ENCODE measurements at regions not wholly inside any gene's neighbourhood (a gene's known extent, or its start where the extent isn't known, plus 50 kb on each side); places are given as distances from the start of the nearest gene placed in this dataset.

GRCh38 chr5:158051036-158051435 lies 192.1 kb upstream of the CLINT1 start:
- intact Hi-C loops (cut with DNase I), result no loop called here
- no peak overlapping the region for H3K4me3 ChIP-seq
- TF ChIP-seq EP300 (IDR thresholded peaks at IDR 0.05) (no peak), POLR2AphosphoS5 (IDR thresholded peaks at IDR 0.05) (no peak), CTCF (IDR thresholded peaks at IDR 0.05) (no peak), POLR2A (IDR thresholded peaks at IDR 0.05; ENCODE audit: low read depth) (no peak)
- WGBS, result 52% methylated on average over 4 of the region's 4 CpGs
- H3K4me1 ChIP-seq, result peaks cover 0 to 28% (median 23%) of the 10 kb centered on the region in 4 donors
- no peaks in the 10 kb centered on the region for H3K27me3 ChIP-seq
- H3K27ac ChIP-seq (replicated peaks in 1 of 4), result no peak overlapping the region
- no peaks in the 10 kb centered on the region for H3K9me3 ChIP-seq
- no peaks in the 10 kb centered on the region for H3K36me3 ChIP-seq
- no peak for DNase-seq (ENCODE audit: extremely low spot score)

GRCh38 chr5:158050421-158050820 lies 191.5 kb upstream of the CLINT1 start:
- no peak for TF ChIP-seq CTCF (IDR thresholded peaks at IDR 0.05)
- intact Hi-C loops (cut with DNase I), result no loop called here

GRCh38 chr5:158049459-158049858 lies 190.5 kb upstream of the CLINT1 start:
- H3K9me3 ChIP-seq, result no peaks in the 10 kb centered on the region
- WGBS, result 67% methylated on average over 1 of the region's 1 CpG
- no peak overlapping the region for H3K27ac ChIP-seq (replicated peaks in 1 of 4)
- H3K4me3 ChIP-seq, result no peak overlapping the region
- no peak for TF ChIP-seq EP300 (IDR thresholded peaks at IDR 0.05)
- TF ChIP-seq CTCF (IDR thresholded peaks at IDR 0.05), result no peak
- TF ChIP-seq POLR2A (IDR thresholded peaks at IDR 0.05; ENCODE audit: low read depth), result no peak
- TF ChIP-seq POLR2AphosphoS5 (IDR thresholded peaks at IDR 0.05), result no peak
- intact Hi-C loops (cut with DNase I), result no loop called here
- H3K36me3 ChIP-seq, result no peaks in the 10 kb centered on the region
- no peak for DNase-seq (ENCODE audit: extremely low spot score)
- H3K4me1 ChIP-seq, result peaks cover 0 to 16% (median 13%) of the 10 kb centered on the region in 4 donors
- no peaks in the 10 kb centered on the region for H3K27me3 ChIP-seq

More at GRCh38 chr5:158050421-158050820, 191.5 kb upstream of the CLINT1 start:
- Histone ChIP-seq H3K27ac (replicated peaks in 1 of 4) (no peak overlapping the region), H3K9me3 (no peaks in the 10 kb centered on the region), H3K27me3 (no peaks in the 10 kb centered on the region), H3K36me3 (no peaks in the 10 kb centered on the region), H3K4me1 (peaks cover 0 to 26% (median 21%) of the 10 kb centered on the region in 4 donors), H3K4me3 (no peak overlapping the region)
- 16% methylated on average over 2 of the region's 2 CpGs for WGBS
- DNase-seq (ENCODE audit: extremely low spot score), result no peak

GRCh38 chr5:158045696-158046095 lies 186.8 kb upstream of the CLINT1 start:
- no peak overlapping the region for H3K27ac ChIP-seq (replicated peaks in 1 of 4)
- H3K27me3 ChIP-seq, result no peaks in the 10 kb centered on the region
- H3K4me1 ChIP-seq, result peaks cover 0 to 10% (median 5%) of the 10 kb centered on the region in 4 donors
- no peaks in the 10 kb centered on the region for H3K9me3 ChIP-seq
- no peaks in the 10 kb centered on the region for H3K36me3 ChIP-seq
- WGBS, result 100% methylated on average over 1 of the region's 1 CpG
- no peak overlapping the region for H3K4me3 ChIP-seq
- intact Hi-C loops (cut with DNase I), result no loop called here
- TF ChIP-seq EP300 (IDR thresholded peaks at IDR 0.05), result no peak
- no peak for TF ChIP-seq POLR2AphosphoS5 (IDR thresholded peaks at IDR 0.05)
- TF ChIP-seq CTCF (IDR thresholded peaks at IDR 0.05), result no peak
- TF ChIP-seq POLR2A (IDR thresholded peaks at IDR 0.05; ENCODE audit: low read depth), result no peak
- no peak for DNase-seq (ENCODE audit: extremely low spot score)

GRCh38 chr5:158039911-158040347 lies 181.0 kb upstream of the CLINT1 start:
- Histone ChIP-seq H3K4me1 (no peaks in the 10 kb centered on the region), H3K27me3 (no peaks in the 10 kb centered on the region), H3K36me3 (no peaks in the 10 kb centered on the region), H3K27ac (replicated peaks in 1 of 4) (no peak overlapping the region), H3K4me3 (no peak overlapping the region), H3K9me3 (peaks cover 0 to 5% (median 3%) of the 10 kb centered on the region in 4 donors)
- no peak for DNase-seq (ENCODE audit: extremely low spot score)
- intact Hi-C loops (cut with DNase I), result no loop called here
- 88% methylated on average over 2 of the region's 2 CpGs for WGBS
- TF ChIP-seq CTCF (IDR thresholded peaks at IDR 0.05) (no peak), POLR2AphosphoS5 (IDR thresholded peaks at IDR 0.05) (no peak), EP300 (IDR thresholded peaks at IDR 0.05) (no peak), POLR2A (IDR thresholded peaks at IDR 0.05; ENCODE audit: low read depth) (no peak)

Measured in esophagus muscularis mucosa (tissue), 4 donors.